PC-9 (cell line): ENCODE measurements at regions not wholly inside any gene's neighbourhood (a gene's known extent, or its start where the extent isn't known, plus 50 kb on each side); places are given as distances from the start of the nearest gene placed in this dataset. TPM values are rescaled to one million over a fixed set of nuclear protein-coding genes. Genes with fewer than 3 reads are reported as not detected.

Experiments used
- BruUV-seq: library from RNA; stranded (reverse); fragments of 400-500 nt; replicated peaks from 2 replicates; lab custom pipeline; 2021; lab: Mats Ljungman, UMichigan
- CTCF ChIA-PET: fragments of 300-600 bp; sonication (Branson Sonifier 250); formaldehyde crosslinking; loops from one replicate; lab custom pipeline; 2022; ENCODE audit warnings: antibody characterized with exemption; lab: Charles Lee
- POLR2A ChIA-PET: fragments of 300-600 bp; sonication (Branson Sonifier 250); formaldehyde crosslinking; loops from one replicate; lab custom pipeline; 2022; ENCODE audit warnings: antibody characterized with exemption; ENCODE audit not compliant: unreplicated experiment; lab: Charles Lee
- DNase-seq, 2 experiments: peaks; one replicate each; pipeline versions ENCODE4 v3.0.0 to v3.0.0-alpha.2; 2015 to 2022; ENCODE audit warnings: mixed read lengths in 1 of 2
- H2AFZ ChIP-seq: fragments of 200-600 bp; sonication (generic); 2 replicates; pipeline ENCODE4 v1.8.1; 2017; ENCODE audit warnings: antibody characterized with exemption
- H3F3A ChIP-seq: fragments of 200-600 bp; sonication (generic); 2 replicates; pipeline ENCODE4 v1.8.1; 2017; ENCODE audit warnings: antibody characterized with exemption, mild to moderate bottlenecking, low read depth; ENCODE audit not compliant: insufficient read depth
- H3K27ac ChIP-seq: fragments of 200-600 bp; sonication (generic); 2 replicates; pipeline ENCODE4 v1.6.1; 2016; ENCODE audit warnings: mixed run types
- H3K27me3 ChIP-seq: fragments of 200-600 bp; sonication (generic); 2 replicates; pipeline ENCODE4 v1.6.1; 2016; ENCODE audit warnings: low read depth, mixed run types; ENCODE audit not compliant: insufficient read depth
- H3K36me3 ChIP-seq: fragments of 200-600 bp; sonication (generic); 2 replicates; pipeline ENCODE4 v1.6.1; 2016; ENCODE audit warnings: low read depth, mixed run types
- H3K4me1 ChIP-seq: fragments of 200-600 bp; sonication (generic); replicated peaks from 2 replicates; pipeline ENCODE4 v1.6.1; 2016; ENCODE audit warnings: mixed run types; ENCODE audit not compliant: insufficient read depth
- H3K4me2 ChIP-seq: fragments of 200-600 bp; sonication (generic); 2 replicates; pipeline ENCODE4 v1.6.1; 2017; ENCODE audit warnings: mixed run types
- H3K4me3 ChIP-seq: fragments of 200-600 bp; sonication (generic); 2 replicates; pipeline ENCODE4 v1.6.1; 2016; ENCODE audit warnings: mixed run types
- H3K79me2 ChIP-seq: fragments of 200-600 bp; sonication (generic); 2 replicates; pipeline ENCODE4 v1.6.1; 2017; ENCODE audit warnings: low read depth, mixed run types
- H3K9me2 ChIP-seq: fragments of 200-600 bp; sonication (generic); 2 replicates; pipeline ENCODE4 v1.8.1; 2017; ENCODE audit warnings: mild to moderate bottlenecking; ENCODE audit not compliant: insufficient read depth
- H3K9me3 ChIP-seq: fragments of 200-600 bp; sonication (generic); 2 replicates; pipeline ENCODE4 v1.8.1; 2016; ENCODE audit warnings: low read depth; ENCODE audit not compliant: insufficient read depth
- H4K20me1 ChIP-seq: fragments of 200-600 bp; sonication (generic); 2 replicates; pipeline ENCODE4 v1.8.1; 2017; ENCODE audit not compliant: insufficient read depth
- CTCF ChIP-seq: fragments of 200-600 bp; sonication (generic); conservative IDR thresholded peaks from 2 replicates; pipeline ENCODE4 v1.6.1; 2017; ENCODE audit warnings: mixed run types, antibody characterized with exemption, mild to moderate bottlenecking, moderate library complexity
- EZH2 ChIP-seq: fragments of 200-600 bp; sonication (generic); IDR thresholded peaks from 2 replicates; pipeline ENCODE4 v1.8.0; 2017; ENCODE audit warnings: antibody characterized with exemption, low read depth
- intact Hi-C: fragments of 100-400 bp; cut with micrococcal nuclease; formaldehyde crosslinking; loops from one replicate; pipeline ENCODE4 v1.10.0; 2022; ENCODE audit not compliant: unreplicated experiment
- microRNA-seq: library from miRNA; unstranded; fragments of <30 nt; microRNA quantifications from one replicate; pipeline ENCODE4 v1.2.0, GENCODE V29; 2021; ENCODE audit warnings: borderline number of aligned reads, borderline replicate concordance

GRCh38 chr22:25511725-25512124 is 52.8 kb upstream of the GRK3 start:
- no peaks in the 10 kb centered on the region for H3K79me2 ChIP-seq
- no peaks in the 10 kb centered on the region for H3K36me3 ChIP-seq
- ChIA-PET POLR2A (no interaction called here), CTCF (no interaction called here)
- no peaks in the 10 kb centered on the region for H3K4me1 ChIP-seq
- intact Hi-C loops, result no loop called here
- no peaks in the 10 kb centered on the region for H3K9me2 ChIP-seq
- no peaks in the 10 kb centered on the region for H3F3A ChIP-seq
- no peak overlapping the region for H2AFZ ChIP-seq
- H4K20me1 ChIP-seq, result no peaks in the 10 kb centered on the region
- no peak overlapping the region for H3K4me3 ChIP-seq
- BruUV-seq, result no TSS peak
- H3K9me3 ChIP-seq, result no peaks in the 10 kb centered on the region
- peaks cover 41% of the 10 kb centered on the region for H3K27me3 ChIP-seq
- TF ChIP-seq EZH2, result no peak
- no peak for TF ChIP-seq CTCF
- no peak for DNase-seq
- H3K4me2 ChIP-seq, result no peak overlapping the region
- no peak overlapping the region for H3K27ac ChIP-seq

- Histone ChIP-seq H3K4me3 (no peak overlapping the region), H2AFZ (no peak overlapping the region), H3K36me3 (no peaks in the 10 kb centered on the region), H4K20me1 (no peaks in the 10 kb centered on the region), H3K27me3 (peaks cover 41% of the 10 kb centered on the region), H3K4me1 (no peaks in the 10 kb centered on the region), H3F3A (no peaks in the 10 kb centered on the region), H3K79me2 (no peaks in the 10 kb centered on the region), H3K4me2 (no peak overlapping the region), H3K9me2 (no peaks in the 10 kb centered on the region), H3K27ac (no peak overlapping the region), H3K9me3 (no peaks in the 10 kb centered on the region)
- DNase-seq, result no peak
- CTCF ChIA-PET, result no interaction called here
- TF ChIP-seq EZH2 (no peak), CTCF (no peak)
- intact Hi-C loops, result no loop called here
- POLR2A ChIA-PET, result no interaction called here
- BruUV-seq, result no TSS peak
Measured at GRCh38 chr22:25514436-25515180, 49.9 kb upstream of the GRK3 start.

Small RNAs in the stretch of these regions (microRNA-seq; reads per million reads assigned to microRNA genes)
- not detected for gene MIR6817
